MM.1S (cell line): ENCODE measurements at regions not wholly inside any gene's neighbourhood (a gene's known extent, or its start where the extent isn't known, plus 50 kb on each side); places are given as distances from the start of the nearest gene placed in this dataset.

Experiments used
- EZH2 ChIP-seq: fragments of 300-600 bp; sonication (generic); optimal IDR thresholded peaks from 2 replicates; pipeline ENCODE3; 2017; ENCODE audit warnings: low read depth, mild to moderate bottlenecking, antibody characterized with exemption, low read length, mixed read lengths
- TF ChIP-seq, protein P1 (sequence below): fragments of 300-600 bp; sonication (generic); IDR thresholded peaks from 2 replicates; pipeline ENCODE4 v1.5.1; 2016; ENCODE audit warnings: antibody characterized with exemption, low read length, mixed read lengths

DNA sequence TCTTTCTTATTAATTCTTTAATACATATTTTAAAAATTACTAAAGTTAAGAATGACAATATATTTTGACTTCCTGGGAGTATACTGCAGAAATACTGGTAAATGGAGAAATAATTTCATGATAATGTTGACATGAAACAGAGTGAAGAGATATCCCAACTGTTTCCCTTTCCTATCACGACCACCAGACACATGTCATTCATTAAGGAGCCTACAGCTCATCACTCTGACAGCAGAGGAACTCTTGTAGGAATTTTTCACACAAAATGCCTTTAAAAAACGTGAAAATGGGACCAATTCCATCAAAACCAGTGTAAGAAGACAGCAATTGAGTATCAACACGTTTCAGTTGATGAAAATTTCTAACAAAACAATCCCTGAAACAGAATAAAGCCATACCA, 172.9 kb upstream of the CPHXL start:
- TF ChIP-seq, protein P1, sequence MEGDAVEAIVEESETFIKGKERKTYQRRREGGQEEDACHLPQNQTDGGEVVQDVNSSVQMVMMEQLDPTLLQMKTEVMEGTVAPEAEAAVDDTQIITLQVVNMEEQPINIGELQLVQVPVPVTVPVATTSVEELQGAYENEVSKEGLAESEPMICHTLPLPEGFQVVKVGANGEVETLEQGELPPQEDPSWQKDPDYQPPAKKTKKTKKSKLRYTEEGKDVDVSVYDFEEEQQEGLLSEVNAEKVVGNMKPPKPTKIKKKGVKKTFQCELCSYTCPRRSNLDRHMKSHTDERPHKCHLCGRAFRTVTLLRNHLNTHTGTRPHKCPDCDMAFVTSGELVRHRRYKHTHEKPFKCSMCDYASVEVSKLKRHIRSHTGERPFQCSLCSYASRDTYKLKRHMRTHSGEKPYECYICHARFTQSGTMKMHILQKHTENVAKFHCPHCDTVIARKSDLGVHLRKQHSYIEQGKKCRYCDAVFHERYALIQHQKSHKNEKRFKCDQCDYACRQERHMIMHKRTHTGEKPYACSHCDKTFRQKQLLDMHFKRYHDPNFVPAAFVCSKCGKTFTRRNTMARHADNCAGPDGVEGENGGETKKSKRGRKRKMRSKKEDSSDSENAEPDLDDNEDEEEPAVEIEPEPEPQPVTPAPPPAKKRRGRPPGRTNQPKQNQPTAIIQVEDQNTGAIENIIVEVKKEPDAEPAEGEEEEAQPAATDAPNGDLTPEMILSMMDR, result no peak
- TF ChIP-seq EZH2, result no peak
